Activated naive CD4-positive, alpha-beta T cell treated with anti-CD3 and anti-CD28 coated beads, Interleukin-2, amount 50 U/mL, for 24 hours (primary cell): ENCODE measurements at regions not wholly inside any gene's neighbourhood (a gene's known extent, or its start where the extent isn't known, plus 50 kb on each side); places are given as distances from the start of the nearest gene placed in this dataset.
"Not testable (repeated sequence)": the region's sequence is repeated elsewhere in the genome, so short reads cannot be mapped to it uniquely, and the experiment has no call there.

Source experiments
- H3K27ac Mint-ChIP-seq: one replicate; pipeline ENCODE4 v1.8.0; 2021; ENCODE audit warnings: mild to moderate bottlenecking, mixed read lengths
- H3K27me3 Mint-ChIP-seq: one replicate; pipeline ENCODE4 v1.8.0; 2021; ENCODE audit warnings: mixed read lengths
- H3K36me3 Mint-ChIP-seq: one replicate; pipeline ENCODE4 v1.8.0; 2021; ENCODE audit warnings: mixed read lengths
- H3K4me1 Mint-ChIP-seq: one replicate; pipeline ENCODE4 v1.8.0; 2021; ENCODE audit warnings: mixed read lengths
- H3K4me3 Mint-ChIP-seq: one replicate; pipeline ENCODE4 v1.8.0; 2021; ENCODE audit warnings: mild to moderate bottlenecking, mixed read lengths
- H3K9me3 Mint-ChIP-seq: one replicate; pipeline ENCODE4 v1.8.0; 2021; ENCODE audit warnings: mixed read lengths

GRCh38 chr5:28691526-28691925 lies 1653.1 kb upstream of the CDH9 start:
- Mint-ChIP-seq H3K4me3 (no peak overlapping the region), H3K4me1 (no peaks in the 10 kb centered on the region), H3K36me3 (no peaks in the 10 kb centered on the region), H3K27ac (no peak overlapping the region), H3K9me3 (no peaks in the 10 kb centered on the region), H3K27me3 (no peaks in the 10 kb centered on the region)

GRCh38 chr5:28685794-28686193 lies 1647.4 kb upstream of the CDH9 start:
- H3K36me3 Mint-ChIP-seq: no peaks in the 10 kb centered on the region
- H3K9me3 Mint-ChIP-seq: peaks cover 5% of the 10 kb centered on the region
- no peak overlapping the region for H3K4me3 Mint-ChIP-seq
- H3K27ac Mint-ChIP-seq: no peak overlapping the region
- H3K27me3 Mint-ChIP-seq: no peaks in the 10 kb centered on the region
- H3K4me1 Mint-ChIP-seq: no peaks in the 10 kb centered on the region

GRCh38 chr5:28678899-28679298 lies 1640.5 kb upstream of the CDH9 start:
- H3K27me3 Mint-ChIP-seq: no peaks in the 10 kb centered on the region
- H3K27ac Mint-ChIP-seq: no peak overlapping the region
- no peaks in the 10 kb centered on the region for H3K9me3 Mint-ChIP-seq
- H3K4me1 Mint-ChIP-seq: no peaks in the 10 kb centered on the region
- no peaks in the 10 kb centered on the region for H3K36me3 Mint-ChIP-seq
- H3K4me3 Mint-ChIP-seq: no peak overlapping the region

- H3K27me3 Mint-ChIP-seq: no peaks in the 10 kb centered on the region
- no peak overlapping the region for H3K4me3 Mint-ChIP-seq
- peaks cover 15% of the 10 kb centered on the region for H3K9me3 Mint-ChIP-seq
- H3K4me1 Mint-ChIP-seq: no peaks in the 10 kb centered on the region
- no peak overlapping the region for H3K27ac Mint-ChIP-seq
- no peaks in the 10 kb centered on the region for H3K36me3 Mint-ChIP-seq
Observed at GRCh38 chr5:28666110-28666509, 1627.7 kb upstream of the CDH9 start.

- H3K4me3 Mint-ChIP-seq: no peak overlapping the region
- peaks cover 8% of the 10 kb centered on the region for H3K9me3 Mint-ChIP-seq
- no peak overlapping the region for H3K27ac Mint-ChIP-seq
- H3K4me1 Mint-ChIP-seq: no peaks in the 10 kb centered on the region
- H3K36me3 Mint-ChIP-seq: no peaks in the 10 kb centered on the region
- H3K27me3 Mint-ChIP-seq: no peaks in the 10 kb centered on the region
Observed at GRCh38 chr5:28648108-28648507, 1609.7 kb upstream of the CDH9 start.

GRCh38 chr5:28632607-28633006 lies 1594.2 kb upstream of the CDH9 start:
- Mint-ChIP-seq H3K36me3 (no peaks in the 10 kb centered on the region), H3K4me3 (no peak overlapping the region), H3K9me3 (no peaks in the 10 kb centered on the region), H3K4me1 (no peaks in the 10 kb centered on the region), H3K27me3 (no peaks in the 10 kb centered on the region), H3K27ac (no peak overlapping the region)

- H3K9me3 Mint-ChIP-seq: peaks cover 4% of the 10 kb centered on the region
- no peaks in the 10 kb centered on the region for H3K4me1 Mint-ChIP-seq
- no peaks in the 10 kb centered on the region for H3K36me3 Mint-ChIP-seq
- H3K27ac Mint-ChIP-seq: no peak overlapping the region
- H3K27me3 Mint-ChIP-seq: no peaks in the 10 kb centered on the region
- H3K4me3 Mint-ChIP-seq: no peak overlapping the region
Observed at GRCh38 chr5:28603869-28604268, 1565.5 kb upstream of the CDH9 start.

- peaks cover 4% of the 10 kb centered on the region for H3K9me3 Mint-ChIP-seq
- no peak overlapping the region for H3K4me3 Mint-ChIP-seq
- H3K27ac Mint-ChIP-seq: no peak overlapping the region
- no peaks in the 10 kb centered on the region for H3K4me1 Mint-ChIP-seq
- no peaks in the 10 kb centered on the region for H3K36me3 Mint-ChIP-seq
- no peaks in the 10 kb centered on the region for H3K27me3 Mint-ChIP-seq
Observed at GRCh38 chr5:28602429-28602828, 1564.0 kb upstream of the CDH9 start.

GRCh38 chr5:28596707-28597106 lies 1558.3 kb upstream of the CDH9 start:
- H3K9me3 Mint-ChIP-seq: peaks cover 13% of the 10 kb centered on the region
- H3K27me3 Mint-ChIP-seq, H3K4me3 Mint-ChIP-seq, H3K36me3 Mint-ChIP-seq, H3K27ac Mint-ChIP-seq, H3K4me1 Mint-ChIP-seq: not testable (repeated sequence)

GRCh38 chr5:28580616-28581015 lies 1542.2 kb upstream of the CDH9 start:
- Mint-ChIP-seq H3K27ac (no peak overlapping the region), H3K27me3 (no peaks in the 10 kb centered on the region), H3K9me3 (peaks cover 15% of the 10 kb centered on the region), H3K4me1 (no peaks in the 10 kb centered on the region), H3K4me3 (no peak overlapping the region), H3K36me3 (no peaks in the 10 kb centered on the region)

GRCh38 chr5:28576022-28576421 lies 1537.6 kb upstream of the CDH9 start:
- Mint-ChIP-seq H3K9me3 (peaks cover 30% of the 10 kb centered on the region), H3K27ac (no peak overlapping the region), H3K36me3 (no peaks in the 10 kb centered on the region), H3K27me3 (no peaks in the 10 kb centered on the region), H3K4me1 (no peaks in the 10 kb centered on the region), H3K4me3 (no peak overlapping the region)

- H3K4me3 Mint-ChIP-seq: no peak overlapping the region
- H3K27ac Mint-ChIP-seq: no peak overlapping the region
- H3K4me1 Mint-ChIP-seq: no peaks in the 10 kb centered on the region
- peaks cover 30% of the 10 kb centered on the region for H3K9me3 Mint-ChIP-seq
- no peaks in the 10 kb centered on the region for H3K36me3 Mint-ChIP-seq
- H3K27me3 Mint-ChIP-seq: no peaks in the 10 kb centered on the region
Observed at GRCh38 chr5:28575368-28575767, 1537.0 kb upstream of the CDH9 start.

GRCh38 chr5:28574606-28575005 lies 1536.2 kb upstream of the CDH9 start:
- Mint-ChIP-seq H3K36me3 (no peaks in the 10 kb centered on the region), H3K27ac (no peak overlapping the region), H3K27me3 (no peaks in the 10 kb centered on the region), H3K4me3 (no peak overlapping the region), H3K9me3 (peaks cover 29% of the 10 kb centered on the region), H3K4me1 (no peaks in the 10 kb centered on the region)

- Mint-ChIP-seq H3K4me3 (no peak overlapping the region), H3K27ac (no peak overlapping the region), H3K9me3 (peaks cover 8% of the 10 kb centered on the region), H3K36me3 (no peaks in the 10 kb centered on the region), H3K27me3 (no peaks in the 10 kb centered on the region), H3K4me1 (no peaks in the 10 kb centered on the region)
Observed at GRCh38 chr5:28567048-28567447, 1528.7 kb upstream of the CDH9 start.

- Mint-ChIP-seq H3K27me3 (no peaks in the 10 kb centered on the region), H3K36me3 (no peaks in the 10 kb centered on the region), H3K4me3 (no peak overlapping the region), H3K9me3 (peaks cover 5% of the 10 kb centered on the region), H3K27ac (no peak overlapping the region), H3K4me1 (no peaks in the 10 kb centered on the region)
Observed at GRCh38 chr5:28561522-28561921, 1523.1 kb upstream of the CDH9 start.

GRCh38 chr5:28558196-28558595 lies 1519.8 kb upstream of the CDH9 start:
- H3K27me3 Mint-ChIP-seq: no peaks in the 10 kb centered on the region

GRCh38 chr5:28557114-28557513 lies 1518.7 kb upstream of the CDH9 start:
- Mint-ChIP-seq H3K4me1 (no peaks in the 10 kb centered on the region), H3K27ac (no peak overlapping the region), H3K36me3 (no peaks in the 10 kb centered on the region), H3K4me3 (no peak overlapping the region), H3K27me3 (no peaks in the 10 kb centered on the region), H3K9me3 (peaks cover 13% of the 10 kb centered on the region)

More at GRCh38 chr5:28558196-28558595, 1519.8 kb upstream of the CDH9 start:
- Mint-ChIP-seq H3K9me3 (peaks cover 13% of the 10 kb centered on the region), H3K4me1 (no peaks in the 10 kb centered on the region), H3K27ac (no peak overlapping the region), H3K36me3 (no peaks in the 10 kb centered on the region), H3K4me3 (no peak overlapping the region)
